Activated T-helper 17 cell treated with anti-CD3 and anti-CD28 coated beads, Interleukin-2, amount 50 U/mL, for 72 hours (primary cell): ENCODE measurements at regions not wholly inside any gene's neighbourhood (a gene's known extent, or its start where the extent isn't known, plus 50 kb on each side); places are given as distances from the start of the nearest gene placed in this dataset.
"Not testable (repeated sequence)": the region's sequence is repeated elsewhere in the genome, so short reads cannot be mapped to it uniquely, and the experiment has no call there.

Source experiments
- ATAC-seq: fragments of 150-1000 bp; cut with Tn5 transposase; replicated peaks from 2 replicates; pipeline ENCODE4 v1.10.0; 2021; ENCODE audit warnings: mild to moderate bottlenecking, moderate library complexity
- H3K27ac Mint-ChIP-seq: one replicate; pipeline ENCODE4 v1.8.0; 2022; ENCODE audit warnings: mixed read lengths
- H3K27me3 Mint-ChIP-seq: one replicate; pipeline ENCODE4 v1.8.0; 2022; ENCODE audit warnings: mixed read lengths
- H3K36me3 Mint-ChIP-seq: one replicate; pipeline ENCODE4 v1.8.0; 2022; ENCODE audit warnings: low read depth, mild to moderate bottlenecking, mixed read lengths
- H3K4me1 Mint-ChIP-seq: one replicate; pipeline ENCODE4 v1.8.0; 2022; ENCODE audit warnings: mixed read lengths
- H3K4me3 Mint-ChIP-seq: one replicate; pipeline ENCODE4 v1.8.0; 2022; ENCODE audit warnings: mild to moderate bottlenecking, mixed read lengths
- H3K9me3 Mint-ChIP-seq: one replicate; pipeline ENCODE4 v1.8.0; 2022; ENCODE audit warnings: mixed read lengths

DNA sequence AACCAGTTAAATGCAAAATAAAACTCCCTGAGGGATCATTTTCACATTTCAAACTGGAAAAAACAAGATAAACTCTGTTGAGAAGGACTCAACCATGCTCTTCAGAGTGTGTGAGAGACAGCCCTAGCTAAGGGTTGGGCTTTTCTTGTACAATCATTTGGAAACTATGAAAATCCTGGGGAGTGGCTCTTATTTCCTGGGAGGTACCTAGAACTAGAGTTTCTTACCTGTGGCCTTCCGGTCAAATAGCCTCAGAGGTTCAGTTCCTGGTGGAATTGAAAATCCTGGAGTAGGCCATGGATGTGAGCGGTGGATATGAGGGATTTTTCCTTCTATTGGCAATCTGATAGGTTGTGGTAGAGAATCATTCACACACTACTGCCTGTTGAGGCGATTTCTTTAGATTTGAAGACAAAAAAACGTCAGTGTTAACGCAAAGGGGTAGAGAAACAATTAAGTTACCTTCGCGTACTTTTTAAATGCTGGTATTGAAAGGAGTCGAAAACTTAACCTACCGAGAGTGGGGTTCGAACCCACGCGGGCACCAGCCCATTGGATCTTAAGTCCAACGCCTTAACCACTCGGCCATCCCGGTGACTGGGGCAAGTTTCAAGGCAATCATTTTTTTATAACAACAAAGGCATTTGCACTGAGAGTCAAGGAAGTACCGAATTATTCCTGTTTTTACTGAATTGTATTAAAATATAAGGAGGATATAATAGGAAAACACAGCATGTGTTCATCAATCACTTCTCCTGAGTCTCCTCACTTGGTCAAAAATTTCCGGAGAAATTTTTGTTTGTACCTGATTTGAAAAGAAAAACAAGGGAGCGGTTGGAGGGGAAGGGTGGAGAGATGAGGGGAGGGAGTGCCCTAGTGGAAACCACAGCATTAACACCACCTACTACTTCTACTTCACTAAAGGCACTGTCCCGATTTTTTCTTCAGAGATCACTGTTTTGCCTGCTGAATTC is 191.3 kb downstream of the OR2B2 start:
- ATAC-seq, result peak; percentile 31
- H3K27ac Mint-ChIP-seq, result peak overlapping the region; percentile 82
- peak overlapping the region; percentile 49 for H3K4me3 Mint-ChIP-seq
- peaks cover 16% of the 10 kb centered on the region for H3K27me3 Mint-ChIP-seq
- H3K36me3 Mint-ChIP-seq, result no peaks in the 10 kb centered on the region
- no peaks in the 10 kb centered on the region for H3K9me3 Mint-ChIP-seq
- H3K4me1 Mint-ChIP-seq, result peaks cover 14% of the 10 kb centered on the region

DNA sequence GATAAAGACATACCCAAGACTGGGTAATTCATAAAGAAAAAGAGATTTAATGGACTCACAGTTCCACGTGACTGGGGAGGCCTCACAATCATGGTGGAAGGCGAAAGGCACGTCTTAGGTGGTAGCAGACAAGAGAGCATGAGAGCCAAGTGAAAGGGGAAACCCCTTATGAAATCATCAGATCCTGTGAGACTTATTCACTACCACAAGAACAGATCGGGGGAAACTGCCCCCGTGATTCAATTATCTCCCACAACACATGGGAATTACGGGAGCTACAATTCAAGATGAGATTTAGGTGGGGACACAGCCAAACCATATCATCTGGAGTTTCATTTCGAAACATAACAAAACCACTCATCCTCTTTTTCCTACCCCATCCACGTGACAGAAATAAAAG is 193.2 kb downstream of the OR2B2 start:
- not testable (repeated sequence) for H3K9me3 Mint-ChIP-seq, H3K36me3 Mint-ChIP-seq, H3K27ac Mint-ChIP-seq
- peaks cover 12% of the 10 kb centered on the region for H3K27me3 Mint-ChIP-seq
- peak overlapping the region; percentile 26 for H3K4me3 Mint-ChIP-seq
- ATAC-seq, result peak; percentile 93
- peaks cover 14% of the 10 kb centered on the region for H3K4me1 Mint-ChIP-seq

DNA sequence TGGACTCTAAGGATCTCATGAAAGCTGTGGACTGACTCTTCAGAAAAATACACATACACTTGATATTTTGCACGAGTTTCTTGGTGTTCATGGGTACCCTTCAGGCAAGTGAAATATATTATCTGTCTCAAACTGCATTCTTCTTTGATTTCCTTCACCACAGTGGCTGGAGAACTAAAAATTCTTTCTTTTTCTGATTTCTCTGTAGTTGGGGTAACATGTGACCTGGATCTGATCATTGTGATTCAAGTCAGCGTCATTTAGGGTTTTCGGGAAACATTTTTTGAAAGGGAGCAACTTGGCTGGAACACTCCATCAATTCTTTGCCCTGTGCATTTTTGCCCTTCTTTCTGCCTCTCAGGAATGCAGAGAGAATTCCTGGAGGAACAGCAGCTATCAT is 205.8 kb downstream of the OR2B2 start:
- H3K4me1 Mint-ChIP-seq, result no peaks in the 10 kb centered on the region
- ATAC-seq, result no peak
- H3K4me3 Mint-ChIP-seq, result no peak overlapping the region
- H3K36me3 Mint-ChIP-seq, result peaks cover 89% of the 10 kb centered on the region
- H3K27me3 Mint-ChIP-seq, result no peaks in the 10 kb centered on the region
- no peak overlapping the region for H3K27ac Mint-ChIP-seq
- no peaks in the 10 kb centered on the region for H3K9me3 Mint-ChIP-seq

GRCh38 chr6:27700337-27700736 is 211.9 kb downstream of the OR2B2 start:
- Mint-ChIP-seq H3K4me1 (peaks cover 9% of the 10 kb centered on the region), H3K36me3 (peaks cover 44% of the 10 kb centered on the region), H3K9me3 (no peaks in the 10 kb centered on the region), H3K4me3 (no peak overlapping the region), H3K27me3 (no peaks in the 10 kb centered on the region), H3K27ac (no peak overlapping the region)
- no peak for ATAC-seq

- H3K4me3 Mint-ChIP-seq, result peak overlapping the region; percentile 98
- H3K9me3 Mint-ChIP-seq, result no peaks in the 10 kb centered on the region
- H3K36me3 Mint-ChIP-seq, result no peaks in the 10 kb centered on the region
- peak; percentile 27 for ATAC-seq
- H3K27me3 Mint-ChIP-seq, result no peaks in the 10 kb centered on the region
- H3K4me1 Mint-ChIP-seq, result peaks cover 6% of the 10 kb centered on the region
- H3K27ac Mint-ChIP-seq, result peak overlapping the region; percentile 89
Observed at GRCh38 chr6:27694547-27694874, 217.7 kb downstream of the OR2B2 start.

DNA sequence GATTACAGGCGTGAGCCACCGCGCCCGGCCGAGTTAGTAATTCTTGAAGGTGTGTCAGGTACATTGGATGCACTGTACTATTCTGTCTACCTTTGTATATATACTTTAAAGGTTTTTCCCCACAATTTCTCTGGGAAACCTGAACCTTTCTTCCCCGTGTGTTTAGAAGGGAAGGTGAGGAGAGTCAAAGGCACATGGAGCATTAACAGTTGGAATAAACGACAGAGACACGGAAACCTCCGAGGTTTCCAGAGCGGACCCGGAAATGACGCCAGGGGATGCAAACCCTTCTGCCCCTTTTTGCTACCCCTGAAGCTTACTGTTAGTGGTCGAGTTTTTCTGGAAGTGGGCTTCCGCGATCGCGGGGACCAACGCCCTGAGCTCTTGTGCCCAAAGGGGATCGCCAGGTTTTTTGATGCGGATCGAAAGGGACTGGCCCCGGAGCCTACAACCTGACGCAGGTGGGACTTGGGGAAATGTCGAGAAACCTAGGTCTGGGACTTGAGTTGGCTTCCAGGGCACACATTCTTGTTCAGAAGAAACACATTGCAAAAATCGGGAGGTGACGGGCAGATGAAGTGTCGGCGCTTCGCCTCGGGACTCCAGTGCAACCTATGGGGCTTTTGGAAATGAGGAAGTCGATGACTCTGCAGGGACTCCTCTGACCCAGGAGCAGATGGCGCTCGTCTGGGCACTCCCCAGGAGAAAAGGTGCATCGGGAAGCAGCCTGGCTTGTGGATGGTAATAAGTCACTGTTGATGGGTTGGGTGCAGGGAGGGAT is 218.2 kb downstream of the OR2B2 start:
- H3K4me1 Mint-ChIP-seq, result peaks cover 6% of the 10 kb centered on the region
- ATAC-seq, result peak; percentile 78
- peak overlapping the region; percentile 89 for H3K27ac Mint-ChIP-seq
- no peaks in the 10 kb centered on the region for H3K9me3 Mint-ChIP-seq
- no peaks in the 10 kb centered on the region for H3K27me3 Mint-ChIP-seq
- H3K36me3 Mint-ChIP-seq, result no peaks in the 10 kb centered on the region
- H3K4me3 Mint-ChIP-seq, result peak overlapping the region; percentile 98

GRCh38 chr6:27692133-27692532 is 219.2 kb upstream of the ZNF184 start:
- not testable (repeated sequence) for H3K27me3 Mint-ChIP-seq, H3K9me3 Mint-ChIP-seq, H3K4me3 Mint-ChIP-seq, ATAC-seq, H3K27ac Mint-ChIP-seq
- Mint-ChIP-seq H3K36me3 (peaks cover 12% of the 10 kb centered on the region), H3K4me1 (peaks cover 17% of the 10 kb centered on the region)

DNA sequence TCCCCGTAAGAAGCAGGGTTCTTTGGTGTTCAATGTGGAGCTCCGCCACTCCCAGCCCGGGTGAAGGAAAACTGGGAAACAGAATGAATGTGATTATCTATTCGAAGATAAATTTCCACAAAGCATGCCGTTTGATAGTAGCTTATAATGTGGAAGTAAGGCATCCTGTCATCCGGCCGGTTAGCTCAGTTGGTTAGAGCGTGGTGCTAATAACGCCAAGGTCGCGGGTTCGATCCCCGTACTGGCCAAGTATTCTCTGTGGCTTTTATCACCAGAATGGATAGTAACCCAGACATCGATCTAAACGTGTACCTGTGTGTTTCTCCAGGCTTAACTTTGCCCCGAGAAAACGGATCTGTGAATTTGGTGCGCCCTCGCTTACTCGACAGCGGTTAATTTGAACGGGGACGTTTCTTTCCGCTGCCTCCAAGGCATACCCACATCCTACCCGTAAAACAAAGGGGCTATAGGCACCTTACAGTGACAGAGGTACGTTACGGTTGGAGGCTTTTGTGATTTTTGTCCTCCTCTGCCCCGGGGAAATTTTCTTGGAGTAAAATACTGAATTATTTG is 215.2 kb upstream of the ZNF184 start:
- no peaks in the 10 kb centered on the region for H3K9me3 Mint-ChIP-seq
- H3K36me3 Mint-ChIP-seq, result peaks cover 12% of the 10 kb centered on the region
- peak; percentile 84 for ATAC-seq
- H3K4me1 Mint-ChIP-seq, result peaks cover 12% of the 10 kb centered on the region
- H3K27ac Mint-ChIP-seq, result peak overlapping the region; percentile 99
- no peaks in the 10 kb centered on the region for H3K27me3 Mint-ChIP-seq
- H3K4me3 Mint-ChIP-seq, result peak overlapping the region; percentile 92

DNA sequence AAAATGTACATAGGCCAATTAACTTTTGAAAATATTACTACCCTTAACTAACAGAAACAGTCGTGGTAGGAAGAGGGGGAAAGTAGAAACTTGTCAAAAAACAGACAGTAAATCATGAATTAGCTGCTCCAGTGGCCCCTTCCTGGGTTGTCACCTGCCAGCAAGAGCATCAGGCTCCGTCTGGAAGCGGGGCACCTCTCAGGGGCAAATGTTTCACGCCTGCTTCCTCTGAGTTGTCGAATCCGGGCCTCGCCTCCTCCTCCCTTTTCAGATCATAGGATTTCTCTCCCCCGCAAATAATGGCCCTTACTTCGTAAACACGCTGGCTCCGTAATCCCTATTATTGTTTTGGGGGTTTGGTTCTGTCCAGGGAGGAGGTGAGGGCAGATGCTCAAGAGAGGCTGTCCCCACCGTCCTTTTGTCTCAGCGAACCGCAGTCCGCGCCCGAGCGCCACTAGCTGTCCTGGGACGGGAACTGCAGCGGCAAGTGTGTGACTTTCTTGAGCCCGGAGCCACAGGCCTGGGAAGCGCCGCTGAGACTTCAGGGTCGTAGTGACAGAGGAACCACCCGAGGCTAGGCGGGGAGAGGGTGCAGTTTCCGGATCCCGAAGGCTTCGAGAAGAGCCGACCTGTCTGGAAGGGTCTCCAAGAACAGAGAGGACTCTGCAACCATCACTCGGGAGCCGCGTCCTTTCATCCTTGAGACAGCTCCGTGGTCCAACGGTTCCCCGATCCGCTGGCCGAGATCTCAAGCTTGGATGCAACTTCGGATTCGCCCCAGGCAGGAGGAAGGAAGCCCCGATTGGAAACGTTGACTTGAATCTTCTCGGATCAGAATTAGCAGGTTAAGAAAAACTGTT is 214.5 kb upstream of the ZNF184 start:
- Mint-ChIP-seq H3K36me3 (peaks cover 12% of the 10 kb centered on the region), H3K9me3 (no peaks in the 10 kb centered on the region), H3K4me1 (peaks cover 12% of the 10 kb centered on the region), H3K27me3 (no peaks in the 10 kb centered on the region), H3K4me3 (peak overlapping the region; percentile 92), H3K27ac (peak overlapping the region; percentile 99)
- ATAC-seq, result peak; percentile 80

- ATAC-seq, result no peak
- no peaks in the 10 kb centered on the region for H3K9me3 Mint-ChIP-seq
- peaks cover 12% of the 10 kb centered on the region for H3K4me1 Mint-ChIP-seq
- peaks cover 15% of the 10 kb centered on the region for H3K36me3 Mint-ChIP-seq
- no peak overlapping the region for H3K27ac Mint-ChIP-seq
- peaks cover 7% of the 10 kb centered on the region for H3K27me3 Mint-ChIP-seq
- peak overlapping the region; percentile 20 for H3K4me3 Mint-ChIP-seq
Observed at GRCh38 chr6:27685279-27685678, 212.4 kb upstream of the ZNF184 start.

GRCh38 chr6:27684264-27685211 is 211.6 kb upstream of the ZNF184 start:
- peak overlapping the region; percentile 71 for H3K27ac Mint-ChIP-seq
- peaks cover 15% of the 10 kb centered on the region for H3K36me3 Mint-ChIP-seq
- peaks cover 15% of the 10 kb centered on the region for H3K27me3 Mint-ChIP-seq
- H3K4me1 Mint-ChIP-seq, result peaks cover 12% of the 10 kb centered on the region
- peak overlapping the region; percentile 9 for H3K4me3 Mint-ChIP-seq
- ATAC-seq, result peak; percentile 25
- H3K9me3 Mint-ChIP-seq, result no peaks in the 10 kb centered on the region

- Mint-ChIP-seq H3K9me3 (no peaks in the 10 kb centered on the region), H3K27ac (no peak overlapping the region), H3K4me3 (no peak overlapping the region), H3K4me1 (no peaks in the 10 kb centered on the region), H3K36me3 (peaks cover 4% of the 10 kb centered on the region), H3K27me3 (peaks cover 41% of the 10 kb centered on the region)
- ATAC-seq, result no peak
Observed at GRCh38 chr6:27679964-27680694, 207.2 kb upstream of the ZNF184 start.
